Breast epithelium (tissue), 3 donors: ENCODE measurements at regions not wholly inside any gene's neighbourhood (a gene's known extent, or its start where the extent isn't known, plus 50 kb on each side); places are given as distances from the start of the nearest gene placed in this dataset.

Experiments used
- POLR2A ChIP-seq: fragments of 450-650 bp; IDR thresholded peaks from one replicate; pipeline ENCODE4 v1.6.1; 2016; ENCODE audit warnings: antibody characterized with exemption, mild to moderate bottlenecking, moderate library complexity
- TF ChIP-seq, protein P1 (sequence below), 3 donors: fragments of 450-650 bp; IDR thresholded peaks; one replicate each; pipeline ENCODE4 v1.5.1; 2016 to 2017; ENCODE audit warnings: antibody characterized with exemption in 3 of 3, mild to moderate bottlenecking in 3 of 3, moderate library complexity in 3 of 3

DNA sequence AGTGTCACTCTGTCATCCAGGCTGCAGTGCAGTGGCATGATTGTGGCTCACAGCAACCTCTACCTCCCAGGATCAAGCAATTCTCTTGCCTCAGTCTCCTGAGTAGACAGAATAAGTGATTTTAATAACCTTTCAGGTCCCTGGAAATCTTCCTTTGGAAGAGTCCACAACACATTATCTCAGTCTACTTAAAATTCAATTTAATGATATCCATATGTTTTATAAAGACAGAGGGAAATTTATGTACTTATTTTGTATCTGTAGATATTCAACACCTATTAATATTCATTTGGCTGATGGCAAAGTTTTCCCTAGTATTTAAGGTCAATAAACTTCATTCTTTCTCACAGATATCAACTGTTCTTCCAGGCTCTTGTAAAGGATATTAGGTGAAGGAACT is 881.4 kb upstream of the GJE1 start:
- TF ChIP-seq, protein P1, sequence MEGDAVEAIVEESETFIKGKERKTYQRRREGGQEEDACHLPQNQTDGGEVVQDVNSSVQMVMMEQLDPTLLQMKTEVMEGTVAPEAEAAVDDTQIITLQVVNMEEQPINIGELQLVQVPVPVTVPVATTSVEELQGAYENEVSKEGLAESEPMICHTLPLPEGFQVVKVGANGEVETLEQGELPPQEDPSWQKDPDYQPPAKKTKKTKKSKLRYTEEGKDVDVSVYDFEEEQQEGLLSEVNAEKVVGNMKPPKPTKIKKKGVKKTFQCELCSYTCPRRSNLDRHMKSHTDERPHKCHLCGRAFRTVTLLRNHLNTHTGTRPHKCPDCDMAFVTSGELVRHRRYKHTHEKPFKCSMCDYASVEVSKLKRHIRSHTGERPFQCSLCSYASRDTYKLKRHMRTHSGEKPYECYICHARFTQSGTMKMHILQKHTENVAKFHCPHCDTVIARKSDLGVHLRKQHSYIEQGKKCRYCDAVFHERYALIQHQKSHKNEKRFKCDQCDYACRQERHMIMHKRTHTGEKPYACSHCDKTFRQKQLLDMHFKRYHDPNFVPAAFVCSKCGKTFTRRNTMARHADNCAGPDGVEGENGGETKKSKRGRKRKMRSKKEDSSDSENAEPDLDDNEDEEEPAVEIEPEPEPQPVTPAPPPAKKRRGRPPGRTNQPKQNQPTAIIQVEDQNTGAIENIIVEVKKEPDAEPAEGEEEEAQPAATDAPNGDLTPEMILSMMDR (IDR thresholded peaks at IDR 0.05), result no peak
- no peak for TF ChIP-seq POLR2A
